Panc1 (cell line): ENCODE measurements at regions not wholly inside any gene's neighbourhood (a gene's known extent, or its start where the extent isn't known, plus 50 kb on each side); places are given as distances from the start of the nearest gene placed in this dataset.

Experiments used
- CTCF ChIP-seq: fragments of 450-650 bp; IDR thresholded peaks from 2 replicates; pipeline ENCODE4 v1.5.1; 2017; ENCODE audit warnings: mild to moderate bottlenecking
- POLR2AphosphoS5 ChIP-seq: IDR thresholded peaks from 2 replicates; pipeline ENCODE4 v1.6.1; 2012; ENCODE audit warnings: mild to moderate bottlenecking, low read depth, low read length, moderate library complexity
- REST ChIP-seq, 2 experiments: IDR thresholded peaks; 2 replicates each; pipeline ENCODE4 v1.6.1; 2011 to 2012; ENCODE audit warnings: low read depth in 2 of 2, control low read depth in 1 of 2, low read length in 1 of 2, mild to moderate bottlenecking in 1 of 2, moderate library complexity in 1 of 2; ENCODE audit not compliant: insufficient read depth in 1 of 2
- SIN3A ChIP-seq: IDR thresholded peaks from 2 replicates; pipeline ENCODE4 v1.6.1; 2012; ENCODE audit warnings: low read depth, mild to moderate bottlenecking, low read length, moderate library complexity, borderline replicate concordance; ENCODE audit not compliant: insufficient read depth

- no peak for TF ChIP-seq CTCF
- no peak for TF ChIP-seq POLR2AphosphoS5
- no peak for TF ChIP-seq REST (IDR thresholded peaks at IDR 0.05; ENCODE audit: insufficient read depth in 1 of 2, low read depth in 2 of 2, low read length in 1 of 2)
- no peak for TF ChIP-seq SIN3A
These were observed 506.0 kb upstream of the TMEM132C start for GRCh38 chr12:127760996-127761395.
